Osteoblast (primary cell): ENCODE measurements at regions not wholly inside any gene's neighbourhood (a gene's known extent, or its start where the extent isn't known, plus 50 kb on each side); places are given as distances from the start of the nearest gene placed in this dataset.

Experiments used
- DNase-seq: peaks from one replicate; pipeline ENCODE4 v3.0.0; 2011; ENCODE audit warnings: low spot score, mixed read lengths; ENCODE audit not compliant: insufficient read length; ENCODE audit errors: missing footprints
- H2AFZ ChIP-seq: 2 replicates; pipeline ENCODE4 v1.6.0; 2011; ENCODE audit warnings: mild to moderate bottlenecking, low read length
- H3K27ac ChIP-seq: 2 replicates; pipeline ENCODE4 v1.5.1; 2011; ENCODE audit warnings: mild to moderate bottlenecking, low read depth, low read length, moderate library complexity
- H3K27me3 ChIP-seq: 2 replicates; pipeline ENCODE4 v1.6.0; 2012; ENCODE audit warnings: mild to moderate bottlenecking, control low read depth, inconsistent platforms, low read length, moderate library complexity; ENCODE audit not compliant: insufficient read depth
- H3K36me3 ChIP-seq: 2 replicates; pipeline ENCODE4 v1.5.1; 2011; ENCODE audit warnings: mild to moderate bottlenecking, low read length, control low read depth, moderate library complexity; ENCODE audit not compliant: insufficient read depth
- H3K4me1 ChIP-seq: 2 replicates; pipeline ENCODE4 v1.5.1; 2011; ENCODE audit warnings: mild to moderate bottlenecking, low read length, control low read depth, moderate library complexity; ENCODE audit not compliant: insufficient read depth
- H3K4me2 ChIP-seq: 2 replicates; pipeline ENCODE4 v1.6.0; 2011; ENCODE audit warnings: mild to moderate bottlenecking, low read length; ENCODE audit not compliant: insufficient read depth
- H3K4me3 ChIP-seq: fragments of 200-600 bp; sonication (generic); 3 replicates; pipeline ENCODE4 v1.5.1; 2012; ENCODE audit warnings: mild to moderate bottlenecking, low read length, inconsistent platforms; ENCODE audit not compliant: insufficient read depth
- H3K79me2 ChIP-seq: 2 replicates; pipeline ENCODE4 v1.6.0; 2012; ENCODE audit warnings: mild to moderate bottlenecking, low read length, control low read depth, inconsistent platforms; ENCODE audit not compliant: insufficient read depth
- H3K9me3 ChIP-seq: 2 replicates; pipeline ENCODE4 v1.5.1; 2011; ENCODE audit warnings: low read depth, low read length, control low read depth
- H4K20me1 ChIP-seq: 2 replicates; pipeline ENCODE4 v1.6.0; 2012; ENCODE audit warnings: mild to moderate bottlenecking, low read length, control low read depth; ENCODE audit not compliant: insufficient read depth
- TF ChIP-seq, protein P1 (sequence below): IDR thresholded peaks from 2 replicates; pipeline ENCODE4 v1.5.1; 2011; ENCODE audit warnings: mild to moderate bottlenecking, low read depth, low read length, moderate library complexity; ENCODE audit errors: extremely low read depth

DNA sequence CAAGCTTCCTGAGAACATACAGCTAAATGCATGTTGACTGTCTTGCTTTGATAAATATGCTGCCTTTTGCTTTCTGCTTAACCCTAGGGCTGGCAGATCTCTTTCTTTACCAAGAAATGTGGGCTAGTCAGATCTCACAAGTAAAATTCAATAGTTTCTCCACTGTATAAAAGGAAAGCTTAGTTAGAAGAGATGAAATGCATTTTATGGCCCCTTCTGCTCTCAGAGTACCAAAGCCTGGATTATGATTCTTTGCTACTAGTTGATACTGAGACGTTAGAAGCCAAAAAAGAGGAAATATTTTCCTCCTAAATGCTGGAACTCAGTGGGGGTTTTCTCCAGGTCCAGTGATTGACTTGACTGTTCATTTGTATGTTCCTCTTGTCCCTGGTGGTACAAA, 552.7 kb downstream of the SNAPC1 start:
- Histone ChIP-seq H3K36me3 (no peaks in the 10 kb centered on the region), H3K4me3 (no peak overlapping the region), H3K79me2 (no peaks in the 10 kb centered on the region), H3K4me2 (no peak overlapping the region), H3K9me3 (no peaks in the 10 kb centered on the region), H4K20me1 (no peaks in the 10 kb centered on the region), H3K4me1 (no peaks in the 10 kb centered on the region), H2AFZ (no peak overlapping the region), H3K27me3 (no peaks in the 10 kb centered on the region), H3K27ac (no peak overlapping the region)
- TF ChIP-seq, protein P1, sequence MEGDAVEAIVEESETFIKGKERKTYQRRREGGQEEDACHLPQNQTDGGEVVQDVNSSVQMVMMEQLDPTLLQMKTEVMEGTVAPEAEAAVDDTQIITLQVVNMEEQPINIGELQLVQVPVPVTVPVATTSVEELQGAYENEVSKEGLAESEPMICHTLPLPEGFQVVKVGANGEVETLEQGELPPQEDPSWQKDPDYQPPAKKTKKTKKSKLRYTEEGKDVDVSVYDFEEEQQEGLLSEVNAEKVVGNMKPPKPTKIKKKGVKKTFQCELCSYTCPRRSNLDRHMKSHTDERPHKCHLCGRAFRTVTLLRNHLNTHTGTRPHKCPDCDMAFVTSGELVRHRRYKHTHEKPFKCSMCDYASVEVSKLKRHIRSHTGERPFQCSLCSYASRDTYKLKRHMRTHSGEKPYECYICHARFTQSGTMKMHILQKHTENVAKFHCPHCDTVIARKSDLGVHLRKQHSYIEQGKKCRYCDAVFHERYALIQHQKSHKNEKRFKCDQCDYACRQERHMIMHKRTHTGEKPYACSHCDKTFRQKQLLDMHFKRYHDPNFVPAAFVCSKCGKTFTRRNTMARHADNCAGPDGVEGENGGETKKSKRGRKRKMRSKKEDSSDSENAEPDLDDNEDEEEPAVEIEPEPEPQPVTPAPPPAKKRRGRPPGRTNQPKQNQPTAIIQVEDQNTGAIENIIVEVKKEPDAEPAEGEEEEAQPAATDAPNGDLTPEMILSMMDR: no peak
- DNase-seq: no peak

DNA sequence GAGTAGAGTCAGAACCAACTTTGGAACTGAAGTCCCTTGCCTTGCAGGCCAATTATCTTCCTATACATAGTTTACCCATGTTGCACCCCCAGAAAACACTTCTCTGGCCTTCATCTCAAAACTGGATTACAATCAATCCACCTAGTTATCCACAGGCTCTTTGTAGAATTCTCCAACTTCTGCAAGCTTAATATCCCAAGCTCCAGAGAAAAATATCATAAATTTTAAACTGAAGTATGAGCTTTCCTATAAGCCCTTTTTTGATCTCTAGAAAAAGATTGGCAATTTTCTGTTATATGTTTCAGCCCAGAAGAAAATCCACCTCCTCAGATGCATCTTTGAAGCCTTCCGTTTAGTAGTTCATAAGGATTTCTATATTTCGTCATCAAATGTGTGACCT, 553.4 kb downstream of the SNAPC1 start:
- Histone ChIP-seq H3K36me3 (no peaks in the 10 kb centered on the region), H4K20me1 (no peaks in the 10 kb centered on the region), H3K4me1 (no peaks in the 10 kb centered on the region), H3K27ac (no peak overlapping the region), H3K4me3 (no peak overlapping the region), H3K79me2 (no peaks in the 10 kb centered on the region), H3K4me2 (no peak overlapping the region), H3K27me3 (no peaks in the 10 kb centered on the region), H2AFZ (no peak overlapping the region), H3K9me3 (no peaks in the 10 kb centered on the region)
- DNase-seq: no peak
- TF ChIP-seq, protein P1: no peak

DNA sequence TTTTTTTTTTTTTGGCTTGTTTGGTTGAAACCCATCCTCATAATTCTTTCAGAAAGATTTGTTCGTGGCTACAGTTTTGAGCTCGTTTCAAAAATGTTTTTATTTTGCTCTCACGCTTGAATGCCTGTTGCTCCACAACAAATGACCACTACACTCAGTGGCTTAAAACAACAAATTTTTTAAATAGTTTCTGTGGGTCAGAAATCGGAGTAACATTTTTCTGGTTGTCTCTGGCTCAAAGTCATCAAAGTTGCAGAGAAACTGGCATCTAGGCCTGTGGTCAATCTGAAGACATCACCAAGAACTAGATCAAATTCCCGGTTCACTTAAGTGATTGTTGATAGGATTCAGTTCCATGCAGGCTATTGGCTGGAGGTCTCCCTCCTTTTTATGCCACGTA, 560.0 kb downstream of the SNAPC1 start:
- H3K4me1 ChIP-seq: no peaks in the 10 kb centered on the region
- H3K4me2 ChIP-seq: no peak overlapping the region
- H3K36me3 ChIP-seq: no peaks in the 10 kb centered on the region
- no peaks in the 10 kb centered on the region for H3K27me3 ChIP-seq
- no peak overlapping the region for H2AFZ ChIP-seq
- no peaks in the 10 kb centered on the region for H4K20me1 ChIP-seq
- no peak for DNase-seq
- TF ChIP-seq, protein P1: no peak
- H3K27ac ChIP-seq: no peak overlapping the region
- H3K9me3 ChIP-seq: no peaks in the 10 kb centered on the region
- H3K79me2 ChIP-seq: no peaks in the 10 kb centered on the region
- H3K4me3 ChIP-seq: no peak overlapping the region

DNA sequence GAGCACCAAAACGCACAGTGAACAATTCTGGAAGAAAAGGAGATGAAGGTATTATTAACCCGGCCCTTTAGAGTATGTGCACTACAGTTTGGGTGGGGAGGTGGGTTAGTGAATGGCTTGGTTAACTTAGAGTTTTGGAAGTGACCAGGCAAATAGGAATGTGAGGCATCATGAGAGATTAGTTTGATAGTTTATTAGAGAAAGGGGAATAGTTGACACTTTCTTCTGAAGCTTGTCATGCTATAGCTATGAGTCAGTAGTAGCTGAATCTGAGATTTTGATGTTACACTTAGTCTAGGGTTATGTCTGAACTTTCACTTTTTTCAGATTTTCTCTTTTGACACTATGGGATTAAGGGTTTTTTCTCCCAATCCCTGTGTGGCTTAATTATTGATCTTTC, 567.2 kb downstream of the SNAPC1 start:
- Histone ChIP-seq H3K79me2 (no peaks in the 10 kb centered on the region), H3K4me2 (no peak overlapping the region), H3K9me3 (no peaks in the 10 kb centered on the region), H2AFZ (no peak overlapping the region), H4K20me1 (no peaks in the 10 kb centered on the region), H3K27me3 (no peaks in the 10 kb centered on the region), H3K36me3 (no peaks in the 10 kb centered on the region), H3K4me1 (no peaks in the 10 kb centered on the region), H3K27ac (no peak overlapping the region), H3K4me3 (no peak overlapping the region)
- no peak for DNase-seq
- TF ChIP-seq, protein P1: no peak
